Left ventricle myocardium superior (tissue), 1 donor: ENCODE measurements at regions not wholly inside any gene's neighbourhood (a gene's known extent, or its start where the extent isn't known, plus 50 kb on each side); places are given as distances from the start of the nearest gene placed in this dataset.
A peak's percentile ranks its signal among the peaks of the same experiment; 100 is the strongest.

Source experiments
- ATAC-seq: fragments of 200-7000 bp; cut with Tn5 transposase; one replicate; pipeline ENCODE4 v1.9.1; 2020; ENCODE audit warnings: mild to moderate bottlenecking, moderate library complexity
- DNase-seq: peaks from one replicate; pipeline ENCODE4 v3.0.0-alpha.2; 2020
- intact Hi-C: fragments of 100-400 bp; cut with micrococcal nuclease; formaldehyde crosslinking; loops from one replicate; pipeline ENCODE4 v1.11.0; 2022
- donor health status: DM: no; HTN: yes; CAD: no; lungs with severe emphysema.

GRCh38 chr12:111211910-111212757 lies 156.8 kb downstream of the PHETA1 start:
- no peak for ATAC-seq
- intact Hi-C loops, result no loop called here
- DNase-seq, result no peak

- DNase-seq, result no peak
- no peak for ATAC-seq
- intact Hi-C loops, result no loop called here
These were observed 159.1 kb downstream of the PHETA1 start for GRCh38 chr12:111209811-111210210.

- intact Hi-C loops, result no loop called here
These were observed 161.1 kb downstream of the PHETA1 start for GRCh38 chr12:111207761-111208160.

GRCh38 chr12:111204788-111205241 lies 164.1 kb downstream of the PHETA1 start:
- ATAC-seq, result peak; percentile 92
- DNase-seq, result no peak
- intact Hi-C loops, result no loop called here

More at GRCh38 chr12:111207761-111208160, 161.1 kb downstream of the PHETA1 start:
- no peak for DNase-seq
- no peak for ATAC-seq

- intact Hi-C loops, result no loop called here
- peak; percentile 82 for ATAC-seq
- no peak for DNase-seq
These were observed 164.9 kb downstream of the PHETA1 start for GRCh38 chr12:111203969-111204368.

GRCh38 chr12:111203446-111203845 lies 165.4 kb downstream of the PHETA1 start:
- no peak for ATAC-seq
- intact Hi-C loops, result no loop called here

GRCh38 chr12:111202237-111202915 lies 166.5 kb downstream of the PHETA1 start:
- DNase-seq (no peak), ATAC-seq (no peak)
- intact Hi-C loops, result no loop called here

More at GRCh38 chr12:111203446-111203845, 165.4 kb downstream of the PHETA1 start:
- no peak for DNase-seq

- no peak for DNase-seq
- intact Hi-C loops, result no loop called here
- no peak for ATAC-seq
These were observed 167.2 kb downstream of the PHETA1 start for GRCh38 chr12:111201495-111202236.

GRCh38 chr12:111201036-111201435 lies 167.9 kb downstream of the PHETA1 start:
- intact Hi-C loops, result no loop called here
- ATAC-seq (no peak), DNase-seq (no peak)

GRCh38 chr12:111197376-111197944 lies 171.4 kb downstream of the PHETA1 start:
- no peak for ATAC-seq
- intact Hi-C loops, result no loop called here
- no peak for DNase-seq

GRCh38 chr12:111196532-111196931 lies 172.4 kb downstream of the PHETA1 start:
- intact Hi-C loops, result no loop called here
- DNase-seq (no peak), ATAC-seq (no peak)

GRCh38 chr12:111195316-111195715 lies 173.6 kb downstream of the PHETA1 start:
- intact Hi-C loops, result no loop called here
- ATAC-seq, result no peak
- no peak for DNase-seq

- intact Hi-C loops, result no loop called here
- DNase-seq, result no peak
- no peak for ATAC-seq
These were observed 174.2 kb downstream of the PHETA1 start for GRCh38 chr12:111194703-111195051.

GRCh38 chr12:111193977-111194702 lies 174.8 kb downstream of the PHETA1 start:
- DNase-seq (no peak), ATAC-seq (no peak)

GRCh38 chr12:111193496-111193895 lies 175.4 kb downstream of the PHETA1 start:
- DNase-seq (no peak), ATAC-seq (no peak)
- intact Hi-C loops, result no loop called here

More at GRCh38 chr12:111193977-111194702, 174.8 kb downstream of the PHETA1 start:
- intact Hi-C loops, result no loop called here

- intact Hi-C loops, result no loop called here
- no peak for DNase-seq
- no peak for ATAC-seq
These were observed 175.8 kb downstream of the PHETA1 start for GRCh38 chr12:111193067-111193466.

GRCh38 chr12:111192647-111193046 lies 176.2 kb downstream of the PHETA1 start:
- no peak for ATAC-seq
- intact Hi-C loops, result no loop called here
- DNase-seq, result no peak

- ATAC-seq (no peak), DNase-seq (no peak)
- intact Hi-C loops, result no loop called here
These were observed 178.0 kb downstream of the PHETA1 start for GRCh38 chr12:111190741-111191526.
